ENCODE measurements at regions not wholly inside any gene's neighbourhood (a gene's known extent, or its start where the extent isn't known, plus 50 kb on each side); places are given as distances from the start of the nearest gene placed in this dataset.

DNA sequence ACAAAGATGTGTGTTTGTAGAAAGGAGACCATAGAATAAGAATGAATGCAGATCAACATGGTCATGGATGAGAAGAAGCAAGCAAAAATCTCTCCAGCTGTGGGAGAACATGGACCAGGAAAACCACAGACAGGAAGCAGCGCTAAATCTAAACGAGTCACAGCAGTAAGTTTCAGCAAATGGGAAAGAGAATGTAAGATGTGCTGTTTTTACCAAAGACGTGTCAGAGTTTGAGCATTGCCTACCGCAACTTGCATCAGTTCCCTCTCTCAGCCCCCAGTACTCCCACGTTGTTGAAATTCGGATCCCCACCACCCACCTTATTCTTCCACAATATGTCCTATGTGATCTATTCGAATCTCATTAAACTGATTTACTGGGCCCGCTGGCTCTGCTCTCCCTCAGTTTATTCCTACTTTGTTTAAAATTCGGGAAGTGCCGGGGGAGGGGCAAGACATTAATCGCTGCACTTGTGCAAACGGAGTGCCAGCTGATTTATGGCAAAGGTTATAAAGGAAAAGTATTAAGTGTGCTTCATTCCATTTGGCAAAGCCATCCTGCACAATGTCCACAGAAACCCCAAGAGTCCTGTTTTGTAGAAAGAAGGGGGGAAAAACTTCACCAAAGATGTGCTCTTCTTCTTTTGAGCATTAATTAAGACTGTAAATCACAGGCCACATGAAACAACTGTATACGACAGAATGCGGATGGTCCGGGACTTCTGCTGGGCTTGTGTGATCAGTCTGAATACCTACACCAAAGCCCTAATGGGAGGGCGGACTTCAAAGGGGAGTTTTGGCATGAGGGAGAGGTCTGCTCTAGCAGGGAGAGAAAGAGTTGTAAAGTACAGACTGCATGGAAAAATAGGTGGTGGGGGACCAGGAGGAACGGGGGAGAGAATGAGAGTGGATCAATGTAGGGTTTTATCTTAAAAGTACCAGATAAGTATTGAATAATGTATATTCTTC, 59.1 kb upstream of the PRDM1 start:
- no peaks in the 10 kb centered on the region for H3F3A ChIP-seq (ENCODE audit: control insufficient read depth, insufficient read depth)
- TF ChIP-seq EZH2phosphoT487 (IDR thresholded peaks at IDR 0.05; ENCODE audit: borderline replicate concordance, low read length) = no peak
- TF ChIP-seq, protein P1, sequence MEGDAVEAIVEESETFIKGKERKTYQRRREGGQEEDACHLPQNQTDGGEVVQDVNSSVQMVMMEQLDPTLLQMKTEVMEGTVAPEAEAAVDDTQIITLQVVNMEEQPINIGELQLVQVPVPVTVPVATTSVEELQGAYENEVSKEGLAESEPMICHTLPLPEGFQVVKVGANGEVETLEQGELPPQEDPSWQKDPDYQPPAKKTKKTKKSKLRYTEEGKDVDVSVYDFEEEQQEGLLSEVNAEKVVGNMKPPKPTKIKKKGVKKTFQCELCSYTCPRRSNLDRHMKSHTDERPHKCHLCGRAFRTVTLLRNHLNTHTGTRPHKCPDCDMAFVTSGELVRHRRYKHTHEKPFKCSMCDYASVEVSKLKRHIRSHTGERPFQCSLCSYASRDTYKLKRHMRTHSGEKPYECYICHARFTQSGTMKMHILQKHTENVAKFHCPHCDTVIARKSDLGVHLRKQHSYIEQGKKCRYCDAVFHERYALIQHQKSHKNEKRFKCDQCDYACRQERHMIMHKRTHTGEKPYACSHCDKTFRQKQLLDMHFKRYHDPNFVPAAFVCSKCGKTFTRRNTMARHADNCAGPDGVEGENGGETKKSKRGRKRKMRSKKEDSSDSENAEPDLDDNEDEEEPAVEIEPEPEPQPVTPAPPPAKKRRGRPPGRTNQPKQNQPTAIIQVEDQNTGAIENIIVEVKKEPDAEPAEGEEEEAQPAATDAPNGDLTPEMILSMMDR (IDR thresholded peaks at IDR 0.05; ENCODE audit: low read depth, low read length, poor library complexity, severe bottlenecking) = no peak
- no peak overlapping the region for H3K4me2 ChIP-seq (ENCODE audit: low read length)
- no peak overlapping the region for H3K4me3 ChIP-seq (ENCODE audit: low read length)
- H3K36me3 ChIP-seq (ENCODE audit: control insufficient read depth, low read length) = no peaks in the 10 kb centered on the region
- no peaks in the 10 kb centered on the region for H3K4me1 ChIP-seq (ENCODE audit: control insufficient read depth, low read length)
- no peaks in the 10 kb centered on the region for H3K9me3 ChIP-seq (ENCODE audit: control insufficient read depth, insufficient read depth, low read length)
- no peaks in the 10 kb centered on the region for H3K9me2 ChIP-seq (replicated peaks; ENCODE audit: control insufficient read depth, low read length)
- H3K27me3 ChIP-seq (ENCODE audit: control insufficient read depth, low read length) = no peaks in the 10 kb centered on the region
- H4K20me1 ChIP-seq (ENCODE audit: control insufficient read depth, insufficient read depth, low read depth, low read length) = no peaks in the 10 kb centered on the region
- no peaks in the 10 kb centered on the region for H3K79me2 ChIP-seq (ENCODE audit: control insufficient read depth, low read length)
- no peak overlapping the region for H3K27ac ChIP-seq (ENCODE audit: low read depth, low read length)

DNA sequence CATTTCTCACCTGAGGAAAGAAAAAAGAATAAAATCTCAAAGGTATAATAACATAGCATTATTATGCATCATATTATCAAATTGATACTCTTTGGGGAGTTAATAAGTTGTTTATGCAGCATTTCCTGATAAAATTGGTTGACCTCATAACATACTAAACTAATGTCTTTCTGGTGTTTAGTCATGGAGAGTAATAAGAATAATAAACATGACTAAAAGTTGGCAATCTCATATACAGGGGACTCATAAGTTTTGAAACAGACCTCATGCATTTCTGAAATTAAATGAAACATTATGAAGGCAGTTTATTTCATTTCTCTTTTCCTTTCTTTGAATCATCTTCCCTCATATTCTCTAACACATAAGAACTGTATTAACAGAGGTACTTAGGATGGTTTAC, 60.5 kb upstream of the PRDM1 start:
- Histone ChIP-seq H3K36me3 (ENCODE audit: control insufficient read depth, low read length) (no peaks in the 10 kb centered on the region), H3K27ac (ENCODE audit: low read depth, low read length) (no peak overlapping the region), H3K4me3 (ENCODE audit: low read length) (no peak overlapping the region), H3K27me3 (ENCODE audit: control insufficient read depth, low read length) (no peaks in the 10 kb centered on the region), H4K20me1 (ENCODE audit: control insufficient read depth, insufficient read depth, low read depth, low read length) (no peaks in the 10 kb centered on the region), H3K4me2 (ENCODE audit: low read length) (no peak overlapping the region), H3K9me3 (ENCODE audit: control insufficient read depth, insufficient read depth, low read length) (no peaks in the 10 kb centered on the region), H3K79me2 (ENCODE audit: control insufficient read depth, low read length) (no peaks in the 10 kb centered on the region), H3K4me1 (ENCODE audit: control insufficient read depth, low read length) (no peaks in the 10 kb centered on the region), H3K9me2 (replicated peaks; ENCODE audit: control insufficient read depth, low read length) (no peaks in the 10 kb centered on the region), H3F3A (ENCODE audit: control insufficient read depth, insufficient read depth) (no peaks in the 10 kb centered on the region)
- no peak for TF ChIP-seq EZH2phosphoT487 (IDR thresholded peaks at IDR 0.05; ENCODE audit: borderline replicate concordance, low read length)
- TF ChIP-seq, protein P1 (IDR thresholded peaks at IDR 0.05; ENCODE audit: low read depth, low read length, poor library complexity, severe bottlenecking) = no peak

DNA sequence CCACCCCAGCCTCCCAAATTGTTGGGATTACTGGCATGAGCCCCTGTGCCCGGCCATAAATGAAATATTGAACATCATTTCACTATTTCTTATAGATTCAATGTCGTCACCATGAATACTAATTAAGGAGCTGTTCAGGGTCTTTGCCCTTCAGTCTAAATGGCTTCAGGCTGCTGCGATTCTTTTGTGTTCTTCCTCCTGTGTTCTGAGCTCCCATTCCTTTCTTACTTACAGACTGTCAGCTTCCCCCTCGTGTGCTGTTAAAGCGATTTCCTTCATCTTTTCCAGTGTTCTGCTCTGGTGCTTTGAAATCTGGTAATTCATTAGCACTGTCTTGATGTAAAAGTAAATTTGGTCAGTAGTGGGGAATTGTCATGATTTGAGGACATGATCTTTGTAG, 63.3 kb upstream of the PRDM1 start:
- TF ChIP-seq, protein P1 (IDR thresholded peaks at IDR 0.05; ENCODE audit: low read depth, low read length, poor library complexity, severe bottlenecking) = no peak
- no peak for TF ChIP-seq EZH2phosphoT487 (IDR thresholded peaks at IDR 0.05; ENCODE audit: borderline replicate concordance, low read length)
- H4K20me1 ChIP-seq (ENCODE audit: control insufficient read depth, insufficient read depth, low read depth, low read length) = no peaks in the 10 kb centered on the region
- no peaks in the 10 kb centered on the region for H3F3A ChIP-seq (ENCODE audit: control insufficient read depth, insufficient read depth)
- H3K36me3 ChIP-seq (ENCODE audit: control insufficient read depth, low read length) = no peaks in the 10 kb centered on the region
- H3K4me3 ChIP-seq (ENCODE audit: low read length) = no peak overlapping the region
- H3K9me3 ChIP-seq (ENCODE audit: control insufficient read depth, insufficient read depth, low read length) = no peaks in the 10 kb centered on the region
- H3K27ac ChIP-seq (ENCODE audit: low read depth, low read length) = no peak overlapping the region
- no peaks in the 10 kb centered on the region for H3K4me1 ChIP-seq (ENCODE audit: control insufficient read depth, low read length)
- no peaks in the 10 kb centered on the region for H3K9me2 ChIP-seq (replicated peaks; ENCODE audit: control insufficient read depth, low read length)
- no peaks in the 10 kb centered on the region for H3K79me2 ChIP-seq (ENCODE audit: control insufficient read depth, low read length)
- H3K27me3 ChIP-seq (ENCODE audit: control insufficient read depth, low read length) = no peaks in the 10 kb centered on the region
- no peak overlapping the region for H3K4me2 ChIP-seq (ENCODE audit: low read length)

Measured in DOHH2 (cell line).